HL-60 (cell line): ENCODE measurements at regions not wholly inside any gene's neighbourhood (a gene's known extent, or its start where the extent isn't known, plus 50 kb on each side); places are given as distances from the start of the nearest gene placed in this dataset.

Experiments used
- POLR2AphosphoS5 ChIP-seq: IDR thresholded peaks from 2 replicates; pipeline ENCODE4 v1.6.1; 2012; ENCODE audit warnings: low read depth
- TF ChIP-seq, protein P1 (sequence below): IDR thresholded peaks from one replicate; pipeline ENCODE4 v1.5.1; 2011; ENCODE audit warnings: low read length, control low read depth, inconsistent platforms; ENCODE audit not compliant: insufficient read depth
- TF ChIP-seq, protein P2 (sequence below): IDR thresholded peaks from 2 replicates; pipeline ENCODE4 v1.6.1; 2012; ENCODE audit warnings: low read depth; ENCODE audit not compliant: insufficient replicate concordance

DNA sequence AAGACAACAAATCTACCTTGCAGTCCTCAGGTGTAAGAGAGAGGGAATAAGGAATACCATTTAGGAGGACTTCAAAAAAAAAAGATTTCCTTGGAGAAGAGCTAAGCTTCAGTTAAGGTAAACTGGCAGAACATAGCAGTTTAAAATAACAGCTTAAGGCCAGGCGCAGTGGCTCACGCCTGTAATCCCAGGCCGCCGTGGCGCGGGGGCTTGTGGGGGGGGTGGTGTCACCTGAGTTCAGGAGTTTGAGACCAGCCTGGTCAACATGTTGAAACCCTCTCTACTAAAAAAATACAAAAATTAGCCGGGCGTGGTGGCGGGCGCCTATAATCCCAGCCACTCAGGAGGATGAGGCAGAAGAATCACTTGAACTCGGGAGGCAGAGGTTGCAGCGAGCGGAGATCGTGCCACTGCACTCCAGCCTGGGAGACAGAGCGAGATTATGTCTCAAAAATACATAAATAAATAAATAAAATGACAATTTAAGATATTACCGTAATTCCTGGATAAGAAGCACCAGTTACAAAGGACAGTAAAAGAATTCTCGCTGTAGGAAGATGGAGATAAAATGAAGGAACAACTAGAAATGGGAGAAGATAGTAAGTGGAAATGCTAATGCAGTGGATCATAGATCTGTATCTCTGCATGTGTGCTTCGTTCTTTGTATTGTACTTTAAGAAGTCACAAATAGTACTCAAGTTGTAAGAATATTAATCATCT lies 1140.2 kb downstream of the NCAM2 start:
- TF ChIP-seq, protein P1, sequence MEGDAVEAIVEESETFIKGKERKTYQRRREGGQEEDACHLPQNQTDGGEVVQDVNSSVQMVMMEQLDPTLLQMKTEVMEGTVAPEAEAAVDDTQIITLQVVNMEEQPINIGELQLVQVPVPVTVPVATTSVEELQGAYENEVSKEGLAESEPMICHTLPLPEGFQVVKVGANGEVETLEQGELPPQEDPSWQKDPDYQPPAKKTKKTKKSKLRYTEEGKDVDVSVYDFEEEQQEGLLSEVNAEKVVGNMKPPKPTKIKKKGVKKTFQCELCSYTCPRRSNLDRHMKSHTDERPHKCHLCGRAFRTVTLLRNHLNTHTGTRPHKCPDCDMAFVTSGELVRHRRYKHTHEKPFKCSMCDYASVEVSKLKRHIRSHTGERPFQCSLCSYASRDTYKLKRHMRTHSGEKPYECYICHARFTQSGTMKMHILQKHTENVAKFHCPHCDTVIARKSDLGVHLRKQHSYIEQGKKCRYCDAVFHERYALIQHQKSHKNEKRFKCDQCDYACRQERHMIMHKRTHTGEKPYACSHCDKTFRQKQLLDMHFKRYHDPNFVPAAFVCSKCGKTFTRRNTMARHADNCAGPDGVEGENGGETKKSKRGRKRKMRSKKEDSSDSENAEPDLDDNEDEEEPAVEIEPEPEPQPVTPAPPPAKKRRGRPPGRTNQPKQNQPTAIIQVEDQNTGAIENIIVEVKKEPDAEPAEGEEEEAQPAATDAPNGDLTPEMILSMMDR: no peak
- TF ChIP-seq, protein P2, sequence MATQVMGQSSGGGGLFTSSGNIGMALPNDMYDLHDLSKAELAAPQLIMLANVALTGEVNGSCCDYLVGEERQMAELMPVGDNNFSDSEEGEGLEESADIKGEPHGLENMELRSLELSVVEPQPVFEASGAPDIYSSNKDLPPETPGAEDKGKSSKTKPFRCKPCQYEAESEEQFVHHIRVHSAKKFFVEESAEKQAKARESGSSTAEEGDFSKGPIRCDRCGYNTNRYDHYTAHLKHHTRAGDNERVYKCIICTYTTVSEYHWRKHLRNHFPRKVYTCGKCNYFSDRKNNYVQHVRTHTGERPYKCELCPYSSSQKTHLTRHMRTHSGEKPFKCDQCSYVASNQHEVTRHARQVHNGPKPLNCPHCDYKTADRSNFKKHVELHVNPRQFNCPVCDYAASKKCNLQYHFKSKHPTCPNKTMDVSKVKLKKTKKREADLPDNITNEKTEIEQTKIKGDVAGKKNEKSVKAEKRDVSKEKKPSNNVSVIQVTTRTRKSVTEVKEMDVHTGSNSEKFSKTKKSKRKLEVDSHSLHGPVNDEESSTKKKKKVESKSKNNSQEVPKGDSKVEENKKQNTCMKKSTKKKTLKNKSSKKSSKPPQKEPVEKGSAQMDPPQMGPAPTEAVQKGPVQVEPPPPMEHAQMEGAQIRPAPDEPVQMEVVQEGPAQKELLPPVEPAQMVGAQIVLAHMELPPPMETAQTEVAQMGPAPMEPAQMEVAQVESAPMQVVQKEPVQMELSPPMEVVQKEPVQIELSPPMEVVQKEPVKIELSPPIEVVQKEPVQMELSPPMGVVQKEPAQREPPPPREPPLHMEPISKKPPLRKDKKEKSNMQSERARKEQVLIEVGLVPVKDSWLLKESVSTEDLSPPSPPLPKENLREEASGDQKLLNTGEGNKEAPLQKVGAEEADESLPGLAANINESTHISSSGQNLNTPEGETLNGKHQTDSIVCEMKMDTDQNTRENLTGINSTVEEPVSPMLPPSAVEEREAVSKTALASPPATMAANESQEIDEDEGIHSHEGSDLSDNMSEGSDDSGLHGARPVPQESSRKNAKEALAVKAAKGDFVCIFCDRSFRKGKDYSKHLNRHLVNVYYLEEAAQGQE: no peak
- no peak for TF ChIP-seq POLR2AphosphoS5
